RWPE1 (cell line): ENCODE measurements at regions not wholly inside any gene's neighbourhood (a gene's known extent, or its start where the extent isn't known, plus 50 kb on each side); places are given as distances from the start of the nearest gene placed in this dataset.

Experiments
- CTCF ChIA-PET: fragments of 350-600 bp; sonication (Branson Sonifier 250); formaldehyde crosslinking; extraction: SDS; loops from one replicate; lab custom pipeline; 2021; lab: Yijun Ruan, JAX
- POLR2A ChIA-PET: fragments of 400-600 bp; formaldehyde crosslinking; extraction: SDS; loops from one replicate; lab custom pipeline; 2020; ENCODE audit warnings: antibody characterized with exemption; ENCODE audit not compliant: low non-redundant PET; lab: Yijun Ruan, JAX
- DNase-seq: peaks from one replicate; pipeline ENCODE4 v3.0.0; 2012; ENCODE audit warnings: low spot score
- H3K27ac ChIP-seq: fragments of 450-650 bp; 2 replicates; pipeline ENCODE4 v1.5.1; 2017
- CTCF ChIP-seq: fragments of 450-650 bp; conservative IDR thresholded peaks from 2 replicates; pipeline ENCODE4 v1.5.1; 2017; ENCODE audit warnings: low read depth, mild to moderate bottlenecking

GRCh38 chr5:130693509-130693908, 471.5 kb downstream of the HINT1 start:
- ChIA-PET POLR2A (no interaction called here), CTCF (interaction anchor here (0.6 to 0.7 kb wide), 2 partner anchors 123 to 258 kb away, joined by 3 read pairs; no protein-coding TSS in a partner anchor)
- H3K27ac ChIP-seq = no peak overlapping the region
- no peak for DNase-seq
- TF ChIP-seq CTCF = no peak

GRCh38 chr5:130692770-130693169, 472.3 kb downstream of the HINT1 start:
- POLR2A ChIA-PET = no interaction called here
- CTCF ChIA-PET = interaction anchor here (0.6 kb wide), 1 partner anchor 803 kb away, joined by 3 read pairs; no protein-coding TSS in a partner anchor
- H3K27ac ChIP-seq = no peak overlapping the region
- TF ChIP-seq CTCF = no peak
- DNase-seq = no peak

GRCh38 chr5:130689831-130690230, 475.2 kb downstream of the HINT1 start:
- H3K27ac ChIP-seq = no peak overlapping the region
- CTCF ChIA-PET = no interaction called here
- POLR2A ChIA-PET = no interaction called here
- TF ChIP-seq CTCF = no peak
- DNase-seq = no peak

- TF ChIP-seq CTCF = no peak
- DNase-seq = no peak
- ChIA-PET CTCF (interaction anchor here (0.6 to 1.4 kb wide), 2 partner anchors 447 to 578 kb away, joined by 3 read pairs; no protein-coding TSS in a partner anchor), POLR2A (no interaction called here)
- no peak overlapping the region for H3K27ac ChIP-seq
These were observed 477.8 kb downstream of the HINT1 start for GRCh38 chr5:130687085-130687733.

GRCh38 chr5:130678637-130679036, 486.4 kb downstream of the HINT1 start:
- no peak for DNase-seq
- no peak for TF ChIP-seq CTCF
- ChIA-PET POLR2A (no interaction called here), CTCF (no interaction called here)
- H3K27ac ChIP-seq = no peak overlapping the region

- no peak for DNase-seq
- POLR2A ChIA-PET = no interaction called here
- no peak for TF ChIP-seq CTCF
- CTCF ChIA-PET = no interaction called here
- no peak overlapping the region for H3K27ac ChIP-seq
These were observed 498.6 kb downstream of the HINT1 start for GRCh38 chr5:130666462-130666861.
